GM18502 (cell line): ENCODE measurements at regions not wholly inside any gene's neighbourhood (a gene's known extent, or its start where the extent isn't known, plus 50 kb on each side); places are given as distances from the start of the nearest gene placed in this dataset.
"Not testable (repeated sequence)": the region's sequence is repeated elsewhere in the genome, so short reads cannot be mapped to it uniquely, and the experiment has no call there.

Source experiments
- ATAC-seq: cut with Tn5 transposase; IDR thresholded peaks from one replicate; pipeline ENCODE4 v1.9.1; 2021; ENCODE audit warnings: mild to moderate bottlenecking; ENCODE audit not compliant: unreplicated experiment, poor library complexity

GRCh38 chr1:120282744-120283464, 106.6 kb upstream of the SEC22B start:
- ATAC-seq, result not testable (repeated sequence)

DNA sequence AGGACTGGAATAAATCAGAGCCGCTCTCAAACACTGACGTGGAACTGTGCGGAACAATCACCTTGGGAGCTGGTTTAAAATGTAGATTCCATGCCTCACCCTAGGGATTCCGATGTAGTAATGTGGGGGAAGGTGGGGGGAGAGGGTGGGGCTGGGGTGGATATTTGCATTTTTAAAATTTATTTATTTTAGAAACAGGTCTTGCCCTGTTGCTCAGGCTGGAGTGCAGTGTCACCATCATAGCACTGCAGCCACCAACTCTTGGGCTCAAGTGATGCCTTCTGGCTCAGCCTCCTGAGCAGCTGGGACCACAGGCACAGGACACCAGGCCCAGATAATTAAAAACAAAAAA, 101.9 kb upstream of the SEC22B start:
- ATAC-seq, result not testable (repeated sequence)

DNA sequence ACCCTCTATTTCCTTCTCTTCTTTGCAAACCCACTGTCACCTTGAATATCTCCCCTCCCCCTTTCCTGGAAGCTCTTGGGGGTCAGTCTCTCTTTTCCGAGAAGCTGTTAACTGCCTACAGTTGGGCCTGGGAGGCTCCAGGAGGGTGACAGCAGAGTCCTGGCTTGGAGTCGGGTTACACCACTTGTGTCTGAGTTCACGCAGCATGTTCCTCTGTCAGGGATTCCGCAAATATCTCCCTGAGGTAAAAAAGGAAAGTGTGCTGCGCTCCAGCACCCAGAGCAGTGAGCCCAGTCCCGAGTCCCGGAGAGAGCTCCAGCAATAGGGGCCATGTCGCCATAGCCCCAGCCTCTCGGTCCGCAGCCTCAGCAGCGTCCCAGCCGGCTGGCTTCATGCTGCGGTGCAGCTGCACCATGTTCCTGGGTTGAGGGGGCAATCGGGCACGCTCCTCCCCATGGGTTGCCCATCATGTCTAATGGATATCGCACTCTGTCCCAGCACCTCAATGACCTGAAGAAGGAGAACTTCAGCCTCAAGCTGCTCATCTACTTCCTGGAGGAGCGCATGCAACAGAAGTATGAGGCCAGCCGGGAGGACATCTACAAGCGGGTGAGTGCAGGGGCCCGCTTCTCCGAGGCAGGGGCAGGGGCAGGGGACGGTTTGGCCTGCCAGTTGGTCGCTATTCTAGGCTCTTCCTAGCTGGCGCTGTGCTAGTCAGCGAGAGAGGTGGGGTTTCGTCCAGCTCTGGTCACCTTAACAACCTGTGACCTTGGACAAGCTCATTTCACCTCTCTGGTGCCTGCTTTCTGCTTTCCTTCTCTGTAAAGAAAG, 101.3 kb upstream of the SEC22B start:
- ATAC-seq, result not testable (repeated sequence)

DNA sequence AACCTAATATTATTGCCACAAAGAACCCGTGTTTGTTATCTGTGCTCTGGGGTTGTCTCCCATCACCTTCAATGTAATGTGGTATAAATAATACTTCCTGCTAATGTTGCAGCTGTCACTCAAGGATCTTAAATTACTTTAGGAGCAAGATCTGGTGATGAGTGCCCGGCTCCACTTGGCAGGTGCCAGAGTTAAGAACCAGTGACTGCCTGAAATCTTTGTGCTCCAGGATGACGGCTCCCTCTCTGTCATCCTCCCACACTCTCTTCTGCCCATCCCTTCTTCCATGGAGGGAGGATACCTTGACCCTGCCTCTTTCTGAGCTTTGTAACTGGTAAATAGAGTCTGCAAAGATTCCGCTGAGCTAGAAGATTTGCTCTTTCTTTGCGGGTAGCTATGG, 100.4 kb upstream of the SEC22B start:
- ATAC-seq, result not testable (repeated sequence)

GRCh38 chr1:120274438-120274837, 98.1 kb upstream of the SEC22B start:
- ATAC-seq, result not testable (repeated sequence)

GRCh38 chr1:120273363-120273762, 97.0 kb upstream of the SEC22B start:
- ATAC-seq, result not testable (repeated sequence)

GRCh38 chr1:120272242-120272641, 95.9 kb upstream of the SEC22B start:
- not testable (repeated sequence) for ATAC-seq

DNA sequence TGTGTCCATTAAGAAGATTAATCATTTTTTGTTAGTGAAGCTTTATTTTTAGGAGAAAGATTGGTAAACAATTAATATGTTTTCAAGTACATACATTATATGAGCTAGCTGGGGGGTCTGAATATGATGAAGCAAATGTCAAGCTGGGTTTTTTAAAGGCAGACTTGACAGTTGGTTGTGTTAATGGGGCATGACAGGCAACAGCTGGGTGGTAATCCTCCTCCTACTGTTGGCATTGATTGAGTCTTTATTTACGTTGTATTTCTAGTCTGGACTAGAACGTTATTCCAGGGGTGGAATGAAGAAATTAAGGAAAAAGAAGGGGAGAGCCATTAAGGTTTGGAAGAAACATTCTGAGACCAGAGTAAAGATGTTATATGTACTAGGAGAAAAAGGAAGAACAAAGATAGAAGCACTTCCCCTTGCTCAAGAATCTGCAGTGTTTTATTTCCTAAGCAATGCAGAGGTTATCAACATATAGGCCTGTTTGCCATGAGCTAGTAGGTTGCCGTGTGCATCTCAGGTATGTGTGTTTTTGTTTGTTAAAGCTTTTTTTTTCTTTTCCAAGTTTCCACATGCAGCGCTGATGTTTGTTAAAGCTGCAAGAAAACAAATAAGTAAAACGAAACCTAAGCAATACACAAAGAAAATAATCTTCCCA, 95.4 kb upstream of the SEC22B start:
- ATAC-seq, result not testable (repeated sequence)

GRCh38 chr1:120267894-120268551, 91.7 kb upstream of the SEC22B start:
- not testable (repeated sequence) for ATAC-seq

DNA sequence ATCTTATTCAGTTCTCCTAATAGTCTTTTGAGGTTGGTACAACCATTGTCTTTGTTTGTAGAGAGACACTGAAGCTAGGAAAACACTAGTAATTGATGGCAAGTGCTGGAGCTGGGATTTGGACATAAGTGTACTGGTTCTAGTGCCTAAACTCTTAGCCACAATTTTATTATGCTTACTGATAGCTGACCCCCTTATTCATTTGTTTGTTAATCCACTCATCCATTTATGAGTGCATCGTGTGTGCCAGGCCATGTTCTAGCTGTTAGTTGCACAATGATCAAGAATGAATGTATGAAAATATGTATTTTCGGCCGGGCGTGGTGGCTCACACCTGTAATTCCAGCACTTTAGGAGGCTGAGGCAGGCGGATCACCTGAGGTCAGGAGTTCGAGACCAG, 88.2 kb upstream of the SEC22B start:
- not testable (repeated sequence) for ATAC-seq

DNA sequence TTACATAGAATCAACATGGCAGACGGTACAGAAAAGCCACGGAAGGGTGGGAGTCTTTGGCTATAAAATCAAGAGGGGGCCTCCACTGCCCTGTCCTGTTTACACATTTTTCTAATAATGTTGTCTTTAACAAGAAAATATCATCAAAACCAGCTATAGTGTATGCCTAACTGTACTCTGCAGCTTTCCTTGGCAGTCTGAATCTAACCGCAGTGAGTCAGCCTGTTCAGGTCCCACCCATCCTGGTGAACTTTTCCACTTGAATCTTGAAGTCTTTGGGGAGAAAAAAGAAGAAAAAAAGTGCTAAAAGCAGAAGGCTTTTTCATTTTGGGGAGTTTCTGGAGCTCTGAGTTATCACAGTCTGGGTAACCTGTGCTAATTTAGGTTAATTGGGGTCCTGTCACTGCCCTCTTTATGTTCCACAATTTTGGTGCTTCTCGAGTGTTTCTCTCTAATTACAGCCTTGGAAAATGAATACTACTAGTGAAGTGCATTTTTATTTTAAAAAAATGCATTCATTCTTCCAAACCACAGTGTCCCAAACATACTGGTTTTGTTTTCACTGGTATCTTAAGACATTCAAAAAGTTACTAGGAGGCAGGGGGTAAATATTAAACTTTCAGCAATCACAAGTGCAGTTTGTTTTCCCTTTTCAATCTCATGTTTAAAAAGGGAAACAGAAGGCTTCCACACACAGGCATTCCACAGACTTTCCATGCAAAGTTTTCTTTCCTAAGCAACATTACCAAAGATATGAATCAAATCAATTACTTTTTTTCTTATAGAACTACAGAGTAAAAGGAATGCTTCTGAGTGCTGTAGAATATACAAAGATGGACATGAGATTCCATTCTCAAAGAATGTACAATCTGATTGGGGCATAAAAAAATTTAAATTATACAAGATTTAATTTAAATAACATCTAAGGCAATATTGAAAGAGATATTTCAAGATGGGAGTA, 86.8 kb upstream of the SEC22B start:
- not testable (repeated sequence) for ATAC-seq

DNA sequence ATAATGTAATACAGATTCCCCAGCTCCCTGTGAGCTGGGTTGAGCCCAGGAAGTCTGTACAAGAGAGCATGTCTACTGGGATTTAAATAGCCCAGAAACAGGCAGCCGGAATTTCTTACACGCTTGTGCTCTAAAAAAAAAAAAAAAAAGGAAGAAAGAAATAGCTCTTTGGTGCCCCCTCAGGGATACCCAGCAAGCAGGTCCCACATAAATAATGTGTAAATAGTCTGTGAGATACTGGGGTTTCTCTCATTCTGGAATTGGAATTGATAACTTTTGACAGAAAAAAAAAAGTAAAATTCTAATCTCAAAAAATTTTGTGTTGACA, 81.4 kb upstream of the SEC22B start:
- ATAC-seq, result not testable (repeated sequence)

- not testable (repeated sequence) for ATAC-seq
Observed at GRCh38 chr1:120257064-120257777, 80.9 kb upstream of the SEC22B start.

- not testable (repeated sequence) for ATAC-seq
Observed at GRCh38 chr1:120250756-120251155, 74.4 kb upstream of the SEC22B start.

DNA sequence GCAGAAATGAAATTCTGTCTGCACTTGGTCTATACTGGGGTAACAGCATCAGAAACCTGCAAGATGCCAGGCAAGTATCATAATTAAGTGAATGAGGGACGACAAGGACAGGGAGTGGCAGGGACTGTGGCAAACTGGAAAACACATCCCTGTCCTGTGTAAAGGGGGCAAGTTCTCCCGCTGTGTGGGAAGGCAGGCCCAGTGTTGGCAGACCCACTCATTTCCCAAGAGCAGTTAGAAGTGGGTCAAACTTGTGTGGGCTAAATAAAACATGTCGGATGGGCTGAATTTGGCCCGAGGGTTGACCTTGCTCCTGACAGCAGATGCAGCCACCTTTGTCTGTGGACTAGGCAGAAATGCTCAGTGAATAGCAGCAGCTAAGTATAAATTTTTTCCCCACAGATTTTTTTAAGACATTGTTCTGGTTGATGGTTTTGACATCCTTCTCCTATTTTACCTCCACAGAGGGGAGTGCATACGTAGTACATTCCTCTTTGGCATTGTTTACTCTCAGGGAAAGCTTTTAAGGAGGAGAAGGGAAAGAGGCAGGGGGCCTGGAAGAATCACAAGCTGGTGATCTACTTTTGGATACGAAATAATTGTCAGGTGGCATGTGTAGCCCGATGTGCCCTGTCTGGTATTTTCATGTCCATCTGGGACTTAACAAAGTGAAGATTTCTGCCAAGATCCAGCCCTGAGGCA, 72.6 kb upstream of the SEC22B start:
- ATAC-seq, result not testable (repeated sequence)

DNA sequence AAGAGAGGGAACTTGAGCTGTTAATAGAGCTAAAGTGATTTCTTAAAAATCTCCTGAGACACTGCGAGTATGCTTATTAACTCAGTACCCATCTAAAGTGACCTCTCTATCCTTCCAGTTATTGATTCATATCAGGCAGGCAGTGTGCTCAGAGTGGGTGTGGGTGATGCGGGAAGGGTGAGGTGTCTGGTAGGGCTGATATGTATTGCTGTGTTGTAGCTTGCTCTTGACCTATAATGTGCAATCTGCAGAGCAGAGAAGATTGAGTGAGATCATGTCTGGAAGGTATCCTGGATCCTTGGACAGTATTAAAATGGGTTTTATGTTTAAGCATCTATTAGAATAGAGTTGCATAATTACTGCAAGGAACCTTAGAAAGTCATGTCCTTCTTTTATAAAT, 71.9 kb upstream of the SEC22B start:
- ATAC-seq, result not testable (repeated sequence)

DNA sequence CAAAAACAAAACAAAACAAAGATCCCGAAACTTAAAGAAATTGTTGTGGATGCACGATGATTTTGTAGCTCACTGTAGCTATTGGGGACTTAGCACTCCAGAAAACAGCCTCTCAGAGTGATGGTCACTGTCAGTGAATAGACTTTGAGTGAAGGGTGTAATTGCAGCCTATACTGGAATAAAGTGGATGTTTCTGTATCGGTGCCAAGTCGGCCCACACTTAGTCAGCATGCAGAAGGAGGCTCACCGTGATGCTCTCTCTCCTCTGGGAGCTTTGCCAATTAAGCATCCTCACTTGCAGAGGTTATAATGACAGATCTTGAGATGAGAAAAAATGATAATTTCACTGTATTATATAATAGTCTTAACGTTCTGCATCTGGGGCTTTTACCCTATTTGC, 67.5 kb upstream of the SEC22B start:
- not testable (repeated sequence) for ATAC-seq

GRCh38 chr1:120242582-120242981, 66.3 kb upstream of the SEC22B start:
- not testable (repeated sequence) for ATAC-seq
